Suprapubic skin (tissue), 4 donors: ENCODE measurements at regions not wholly inside any gene's neighbourhood (a gene's known extent, or its start where the extent isn't known, plus 50 kb on each side); places are given as distances from the start of the nearest gene placed in this dataset.

Source experiments
- EP300 ChIP-seq: sonication (generic); formaldehyde crosslinking; IDR thresholded peaks from one replicate; pipeline ENCODE4 v1.6.1; 2017; ENCODE audit warnings: antibody characterized with exemption
- POLR2A ChIP-seq, 2 donors: fragments of 450-650 bp; IDR thresholded peaks; one replicate each; pipeline ENCODE4 v1.6.1; 2017; ENCODE audit warnings: antibody characterized with exemption in 2 of 2, mild to moderate bottlenecking in 2 of 2, moderate library complexity in 2 of 2
- POLR2AphosphoS5 ChIP-seq, 3 donors: sonication (generic); formaldehyde crosslinking; IDR thresholded peaks; one replicate each; pipeline ENCODE4 v1.6.1; 2017; ENCODE audit warnings: antibody characterized with exemption in 3 of 3
- TF ChIP-seq, protein P1 (sequence below), 2 donors: fragments of 200-600 bp in 1 of 2; fragments of 450-650 bp in 1 of 2; sonication (generic) in 1 of 2; IDR thresholded peaks; one replicate each; pipeline ENCODE4 v1.5.1; 2016 to 2019; ENCODE audit warnings: antibody characterized with exemption in 2 of 2, mild to moderate bottlenecking in 1 of 2, moderate library complexity in 1 of 2

DNA sequence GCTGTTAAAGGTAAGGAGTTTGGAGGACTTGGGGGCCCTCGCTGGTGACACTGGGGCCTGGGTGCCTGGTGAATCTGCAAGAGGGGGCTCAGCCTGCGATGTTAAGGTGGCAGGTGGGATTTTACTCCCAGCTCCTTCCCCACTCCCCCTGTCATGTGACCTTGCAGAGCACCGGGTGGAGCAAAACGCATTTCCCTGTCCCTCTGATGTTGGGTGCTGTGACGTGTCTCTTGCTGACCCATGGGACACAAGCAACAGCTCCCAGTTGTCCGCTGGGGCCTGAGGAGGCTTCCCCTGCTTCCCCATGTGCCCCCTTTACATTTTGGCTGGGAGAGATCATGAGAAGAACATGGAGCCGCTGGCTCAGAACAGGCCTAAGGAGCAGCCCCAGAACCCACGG, 319.0 kb downstream of the MATN1 start:
- TF ChIP-seq POLR2A (IDR thresholded peaks at IDR 0.05), result no peak
- TF ChIP-seq, protein P1, sequence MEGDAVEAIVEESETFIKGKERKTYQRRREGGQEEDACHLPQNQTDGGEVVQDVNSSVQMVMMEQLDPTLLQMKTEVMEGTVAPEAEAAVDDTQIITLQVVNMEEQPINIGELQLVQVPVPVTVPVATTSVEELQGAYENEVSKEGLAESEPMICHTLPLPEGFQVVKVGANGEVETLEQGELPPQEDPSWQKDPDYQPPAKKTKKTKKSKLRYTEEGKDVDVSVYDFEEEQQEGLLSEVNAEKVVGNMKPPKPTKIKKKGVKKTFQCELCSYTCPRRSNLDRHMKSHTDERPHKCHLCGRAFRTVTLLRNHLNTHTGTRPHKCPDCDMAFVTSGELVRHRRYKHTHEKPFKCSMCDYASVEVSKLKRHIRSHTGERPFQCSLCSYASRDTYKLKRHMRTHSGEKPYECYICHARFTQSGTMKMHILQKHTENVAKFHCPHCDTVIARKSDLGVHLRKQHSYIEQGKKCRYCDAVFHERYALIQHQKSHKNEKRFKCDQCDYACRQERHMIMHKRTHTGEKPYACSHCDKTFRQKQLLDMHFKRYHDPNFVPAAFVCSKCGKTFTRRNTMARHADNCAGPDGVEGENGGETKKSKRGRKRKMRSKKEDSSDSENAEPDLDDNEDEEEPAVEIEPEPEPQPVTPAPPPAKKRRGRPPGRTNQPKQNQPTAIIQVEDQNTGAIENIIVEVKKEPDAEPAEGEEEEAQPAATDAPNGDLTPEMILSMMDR (IDR thresholded peaks at IDR 0.05), result no peak
- no peak for TF ChIP-seq EP300
- no peak for TF ChIP-seq POLR2AphosphoS5 (IDR thresholded peaks at IDR 0.05)
